ENCODE measurements at regions not wholly inside any gene's neighbourhood (a gene's known extent, or its start where the extent isn't known, plus 50 kb on each side); places are given as distances from the start of the nearest gene placed in this dataset.

DNA sequence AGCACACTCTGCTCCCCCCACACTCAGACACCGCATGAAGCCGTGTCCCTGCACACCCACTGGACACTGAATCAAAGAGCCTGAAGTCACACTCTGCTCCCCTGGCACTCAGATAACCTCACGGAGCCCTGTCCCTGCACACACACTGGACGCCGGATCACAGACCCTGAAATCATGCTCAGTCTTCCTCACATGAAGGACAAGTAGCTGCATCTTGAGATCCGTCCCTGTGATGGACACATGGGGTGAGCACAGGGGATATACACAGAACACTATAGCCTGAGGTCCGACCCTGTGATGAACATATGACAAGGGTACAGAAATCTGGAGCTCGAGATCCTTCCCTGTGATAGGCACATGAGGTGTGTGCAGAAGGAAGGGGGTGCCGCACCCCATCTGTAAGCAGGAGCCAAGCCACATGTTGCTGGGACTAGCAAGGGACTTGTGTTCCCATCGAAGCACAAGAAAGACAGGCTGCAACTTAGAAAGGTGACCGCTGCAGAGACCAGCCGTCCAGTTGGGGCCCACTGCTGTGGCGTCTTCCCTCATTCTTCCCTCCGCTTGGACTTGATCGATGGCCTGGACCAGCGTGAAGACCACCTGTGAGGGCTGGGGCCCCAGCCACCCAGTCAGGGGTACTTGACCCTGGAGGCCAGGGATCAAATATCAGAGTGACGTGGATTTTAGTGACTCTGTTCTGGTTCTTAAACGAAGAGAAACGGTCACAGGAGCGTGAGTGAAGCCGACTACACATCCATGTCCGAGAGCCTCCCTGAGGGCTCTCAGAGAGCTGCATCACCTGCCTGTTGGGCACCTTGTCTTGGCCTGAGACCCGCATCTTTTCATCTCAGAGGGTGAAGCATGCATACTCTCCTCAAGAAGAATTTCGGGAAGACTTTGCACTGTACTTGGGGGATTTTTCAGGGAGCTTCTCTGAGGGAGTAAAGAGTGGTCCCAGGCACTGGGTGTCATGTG, 391.7 kb upstream of the SALL3 start:
- DNase-seq, result no peak

DNA sequence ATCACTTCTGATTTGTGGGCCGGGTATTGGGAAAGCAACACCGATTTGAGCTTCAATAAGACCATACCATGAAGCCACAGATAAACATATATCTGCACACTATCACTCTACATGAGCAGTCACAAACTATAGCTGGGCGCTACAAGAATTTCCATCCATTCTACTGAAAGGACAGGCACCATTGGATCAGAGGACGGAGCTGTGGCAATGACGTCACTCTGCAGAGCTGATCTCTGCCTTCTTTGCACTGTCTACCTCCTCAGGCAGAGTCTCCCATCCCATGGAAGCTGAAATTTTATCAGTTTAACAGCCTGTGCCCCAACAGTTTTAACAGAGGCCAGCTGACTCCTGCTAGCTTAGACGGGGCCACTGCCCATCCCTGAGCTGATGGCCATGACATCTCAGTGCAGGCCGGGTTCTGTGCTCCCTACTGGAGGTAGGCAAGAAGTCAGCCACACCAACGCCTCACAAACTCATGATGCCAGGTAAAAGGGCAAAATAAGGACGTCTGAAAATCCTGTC, 389.6 kb upstream of the SALL3 start:
- DNase-seq, result no peak

DNA sequence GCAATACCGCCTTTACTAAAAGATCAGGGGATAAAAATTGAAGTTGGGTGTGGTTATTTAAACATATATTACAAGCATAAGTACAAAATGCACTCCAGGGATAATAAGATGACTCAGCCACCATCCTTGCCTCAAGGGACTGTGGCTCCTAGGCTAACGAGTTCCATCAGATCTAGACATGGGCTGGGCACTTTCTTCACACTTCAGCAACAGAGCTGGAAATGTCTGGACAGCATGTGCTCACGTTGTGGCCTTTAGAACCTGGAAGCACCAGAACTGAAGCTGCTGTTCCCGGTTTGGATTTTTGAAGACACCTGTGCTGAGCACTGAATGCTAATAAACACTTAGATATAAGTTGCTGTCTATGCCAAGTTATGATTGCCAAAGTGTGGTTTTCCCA, 384.2 kb upstream of the SALL3 start:
- DNase-seq, result no peak

DNA sequence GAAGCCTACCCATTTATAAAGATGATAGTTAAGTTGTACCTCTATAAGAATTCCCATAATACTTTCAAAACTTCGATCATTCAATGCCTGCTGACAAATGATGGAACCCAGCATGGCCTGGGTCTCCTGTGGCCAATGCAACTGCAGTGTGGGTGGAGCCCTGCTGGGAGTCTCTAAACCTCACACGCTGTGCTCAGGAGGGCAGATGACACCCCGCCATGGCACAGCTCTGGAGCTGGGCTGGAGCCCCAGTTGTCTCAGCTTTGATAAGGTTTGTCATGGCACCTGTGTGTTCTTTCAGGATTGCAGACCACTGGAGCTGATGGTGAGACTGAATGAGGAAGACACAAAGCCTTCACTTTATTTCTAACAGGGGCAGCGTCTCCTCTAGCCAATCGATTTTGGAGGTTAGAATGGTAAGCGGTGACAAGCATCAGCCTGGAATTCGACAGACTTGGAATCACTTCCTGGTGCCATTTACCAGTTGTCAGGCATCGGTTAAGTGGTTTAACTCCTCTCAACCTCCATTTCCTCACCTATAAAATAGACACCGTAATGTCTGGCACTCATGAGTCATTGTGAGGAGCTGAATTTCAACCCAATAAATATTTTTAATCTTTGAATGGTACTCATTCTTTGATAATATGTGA, 383.6 kb upstream of the SALL3 start:
- no peak for DNase-seq

GRCh38 chr18:78596794-78597345, 382.7 kb upstream of the SALL3 start:
- no peak for DNase-seq

GRCh38 chr18:78601349-78601748, 378.3 kb upstream of the SALL3 start:
- no peak for DNase-seq

DNA sequence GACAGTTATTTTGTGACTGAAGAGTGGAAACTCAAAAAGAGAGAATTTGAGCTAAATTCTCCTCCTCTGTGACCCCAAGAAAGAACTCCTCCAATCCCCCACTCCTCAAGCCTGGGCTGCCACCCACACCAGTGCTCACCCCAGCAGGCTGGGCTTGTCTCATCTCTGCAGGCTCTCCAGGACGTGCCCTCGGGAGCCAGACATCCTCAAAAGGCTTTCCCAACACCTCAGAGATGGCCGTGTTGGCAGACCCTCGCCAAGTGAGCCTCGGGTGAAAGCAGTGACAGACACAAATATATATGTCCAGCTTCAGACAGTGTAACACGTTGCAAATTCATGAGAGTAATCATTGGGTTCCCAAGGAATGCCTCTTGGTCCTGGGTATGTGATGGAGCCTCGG, 377.7 kb upstream of the SALL3 start:
- no peak for DNase-seq

DNA sequence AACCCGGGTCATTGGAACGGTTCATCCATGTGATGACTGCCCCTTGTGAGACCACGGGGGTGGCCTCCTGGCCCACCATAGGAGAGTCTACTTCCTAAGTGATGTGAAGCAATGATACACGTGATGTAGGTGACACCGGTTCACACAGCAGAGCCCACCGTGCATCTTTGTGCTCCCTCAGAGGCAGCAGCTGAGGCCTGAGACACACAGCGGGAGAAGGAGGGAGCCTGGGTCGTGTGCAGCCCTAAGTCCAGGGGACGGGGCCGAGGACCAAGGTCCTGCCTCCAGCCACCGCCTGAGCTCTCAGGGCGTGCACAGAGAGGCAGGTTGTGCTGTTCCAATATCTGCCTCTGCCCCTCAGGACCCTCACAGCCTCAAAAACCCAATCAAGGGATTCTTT, 377.2 kb upstream of the SALL3 start:
- no peak for DNase-seq

GRCh38 chr18:78603102-78603983, 376.3 kb upstream of the SALL3 start:
- DNase-seq, result no peak

- DNase-seq, result no peak
Observed at GRCh38 chr18:78605255-78605654, 374.4 kb upstream of the SALL3 start.

- no peak for DNase-seq
Observed at GRCh38 chr18:78607221-78607620, 372.4 kb upstream of the SALL3 start.

DNA sequence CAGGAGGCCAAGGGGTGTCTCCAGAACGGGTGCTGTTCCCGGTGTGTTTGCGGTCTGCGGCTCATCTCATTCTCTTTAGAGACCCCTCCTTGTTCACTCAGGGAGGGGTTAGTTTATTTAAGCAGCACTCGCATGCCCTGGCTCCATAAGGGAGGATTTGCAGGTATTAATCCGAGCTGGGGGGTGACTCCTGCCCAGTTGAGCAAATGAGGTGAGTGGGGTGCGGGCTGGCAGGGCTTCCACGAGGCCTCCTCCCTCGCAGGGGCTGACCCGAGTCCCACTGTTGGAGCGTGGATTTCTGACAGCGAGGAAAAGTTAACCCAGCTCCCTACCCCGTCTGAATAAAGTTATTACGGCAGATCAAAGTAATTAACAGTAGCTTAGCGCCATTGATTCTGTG, 371.8 kb upstream of the SALL3 start:
- DNase-seq, result no peak

GRCh38 chr18:78610179-78610578, 369.4 kb upstream of the SALL3 start:
- DNase-seq, result no peak

DNA sequence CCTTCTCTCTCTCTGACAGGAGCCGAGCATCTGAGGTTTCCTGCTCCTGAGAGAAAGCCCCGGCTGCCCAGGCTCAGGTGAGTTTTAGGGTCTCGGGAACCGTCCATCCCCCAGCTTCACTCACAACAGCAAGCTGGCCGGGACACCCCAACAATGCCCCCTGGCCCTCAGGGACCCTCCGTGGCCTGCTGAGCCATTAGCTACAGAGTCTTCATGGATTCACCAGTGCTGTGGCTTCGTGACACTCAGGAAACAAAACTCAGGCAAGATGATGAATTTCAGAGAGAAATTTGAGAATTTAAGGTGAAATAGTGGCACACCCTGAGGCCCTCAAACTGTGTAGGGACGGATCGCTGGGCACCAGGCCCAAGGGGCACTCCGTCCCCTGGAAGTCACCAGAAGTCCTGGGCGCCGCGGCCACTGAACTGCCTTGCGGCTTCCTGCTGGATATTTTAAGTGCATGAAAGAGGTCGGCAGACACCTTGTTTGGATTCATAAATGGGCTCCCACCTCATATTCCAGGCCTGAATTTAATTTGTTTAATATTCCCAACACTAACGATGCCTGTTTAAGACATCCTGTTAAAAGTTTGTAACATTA, 368.3 kb upstream of the SALL3 start:
- no peak for DNase-seq

DNA sequence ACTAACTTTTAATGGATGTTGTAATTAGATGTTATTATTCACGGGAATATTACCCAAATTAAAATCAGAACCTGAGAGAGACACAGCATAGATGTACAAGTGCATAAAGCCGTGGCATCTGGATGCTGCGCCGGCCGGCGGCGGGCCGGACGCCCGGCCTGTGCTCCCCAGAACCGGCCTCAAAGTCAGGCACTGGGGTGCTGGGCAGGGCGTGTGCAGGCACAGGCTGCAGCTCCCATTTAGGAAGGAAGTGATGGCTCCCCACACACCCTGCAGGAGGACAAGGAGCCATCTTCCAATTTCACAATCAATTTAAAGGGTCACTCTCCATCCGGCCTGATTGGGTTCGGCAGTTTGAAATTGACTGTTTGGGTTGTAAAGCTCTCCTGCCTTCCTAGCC, 367.7 kb upstream of the SALL3 start:
- DNase-seq, result no peak

GRCh38 chr18:78612318-78612717, 367.3 kb upstream of the SALL3 start:
- DNase-seq, result no peak

DNA sequence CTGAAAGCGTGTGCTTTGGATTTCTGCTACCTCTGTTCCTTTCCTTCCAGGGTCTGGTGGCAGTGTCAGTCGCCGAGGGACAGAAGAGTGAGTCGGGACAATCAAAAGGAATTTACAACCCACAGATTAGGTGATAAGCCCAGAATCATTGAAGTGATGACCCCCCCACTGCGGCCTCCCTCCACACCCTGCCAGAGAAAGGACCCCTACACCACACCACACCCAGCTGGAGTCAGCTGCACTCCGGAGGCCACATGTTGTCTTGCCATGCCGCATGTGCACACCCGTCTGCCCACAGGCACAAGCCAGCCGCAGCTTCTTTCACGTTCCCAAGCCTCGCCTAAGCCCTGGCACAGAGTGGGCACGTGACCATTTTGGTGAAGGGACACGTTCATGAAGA, 366.8 kb upstream of the SALL3 start:
- DNase-seq, result no peak

GRCh38 chr18:78618726-78619125, 360.9 kb upstream of the SALL3 start:
- DNase-seq, result no peak

DNA sequence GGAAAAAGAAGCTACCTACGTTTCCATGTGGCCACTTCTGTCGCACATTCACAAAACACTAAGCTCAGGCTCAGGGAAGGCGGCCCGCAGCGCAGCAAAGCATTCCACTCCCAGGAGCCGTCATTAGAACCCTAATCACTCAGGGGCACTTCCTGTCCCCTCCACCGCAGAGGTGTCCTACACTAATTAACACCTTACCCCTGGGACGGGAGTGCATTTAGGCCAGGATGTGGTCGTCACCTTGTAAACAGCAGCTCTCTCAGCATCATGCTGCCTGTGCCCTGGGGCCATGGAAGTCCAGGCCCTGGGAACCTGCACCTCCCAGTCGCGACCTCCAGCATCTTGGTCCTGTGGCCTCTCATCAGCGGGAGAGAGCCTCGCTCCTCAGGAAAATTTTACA, 359.8 kb upstream of the SALL3 start:
- DNase-seq, result no peak

GRCh38 chr18:78620326-78620725, 359.3 kb upstream of the SALL3 start:
- DNase-seq, result no peak

DNA sequence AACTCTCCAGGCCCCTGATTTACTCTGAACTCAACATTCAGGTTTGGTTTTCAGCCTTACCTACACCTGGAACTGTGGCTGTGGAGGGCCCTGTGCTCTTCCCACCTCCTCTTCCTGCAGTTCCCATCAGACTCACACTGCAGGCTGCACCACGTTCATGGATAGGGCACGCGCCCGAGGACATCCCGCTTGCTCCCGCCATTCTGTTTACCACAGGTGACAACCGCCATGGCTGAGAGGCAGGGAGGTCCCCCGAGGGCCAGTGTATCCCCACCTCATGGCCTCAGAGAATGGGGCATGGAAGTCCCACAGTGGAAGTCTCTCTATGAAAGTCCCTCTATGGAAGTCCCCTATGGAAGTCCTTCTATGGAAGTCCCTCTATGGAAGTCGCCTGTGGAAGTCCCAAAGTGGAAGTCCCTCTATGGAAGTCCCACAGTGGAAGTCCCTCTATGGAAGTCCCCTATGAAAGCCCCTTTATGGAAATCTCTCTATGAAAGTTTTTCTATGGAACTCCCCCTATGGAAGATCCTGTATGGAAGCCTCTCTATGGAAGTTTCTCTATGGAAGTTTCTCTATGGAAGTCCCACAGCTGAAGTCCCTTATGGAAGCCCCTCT, 358.4 kb upstream of the SALL3 start:
- DNase-seq, result no peak

Measured in COR-L47 (cell line).